Kidney capillary endothelial cell (primary cell): ENCODE measurements at regions not wholly inside any gene's neighbourhood (a gene's known extent, or its start where the extent isn't known, plus 50 kb on each side); places are given as distances from the start of the nearest gene placed in this dataset.
"Not testable (repeated sequence)": the region's sequence is repeated elsewhere in the genome, so short reads cannot be mapped to it uniquely, and the experiment has no call there.

Source experiments
- DNase-seq: peaks from one replicate; pipeline ENCODE4 v3.0.0-alpha.2; 2018; ENCODE audit warnings: low spot score

DNA sequence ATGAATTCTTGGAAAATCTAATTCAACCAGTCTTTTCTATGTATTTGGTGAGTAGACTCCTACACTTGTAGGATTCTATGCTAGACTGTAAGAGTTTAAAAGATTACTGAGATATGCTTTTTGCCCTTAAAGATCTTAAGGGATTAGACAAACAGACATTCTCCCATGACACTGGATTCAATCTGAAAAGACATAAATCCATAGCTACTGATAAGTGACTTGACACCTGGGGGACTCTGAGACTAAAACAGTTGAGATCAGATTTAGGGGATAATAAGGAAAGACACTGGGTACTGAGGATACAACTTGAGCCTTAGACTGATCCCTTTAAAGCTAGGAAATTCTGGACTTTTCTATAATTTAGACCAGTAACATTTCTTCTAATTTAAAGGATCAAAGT lies 1233.4 kb downstream of the XPNPEP1 start:
- no peak for DNase-seq

DNA sequence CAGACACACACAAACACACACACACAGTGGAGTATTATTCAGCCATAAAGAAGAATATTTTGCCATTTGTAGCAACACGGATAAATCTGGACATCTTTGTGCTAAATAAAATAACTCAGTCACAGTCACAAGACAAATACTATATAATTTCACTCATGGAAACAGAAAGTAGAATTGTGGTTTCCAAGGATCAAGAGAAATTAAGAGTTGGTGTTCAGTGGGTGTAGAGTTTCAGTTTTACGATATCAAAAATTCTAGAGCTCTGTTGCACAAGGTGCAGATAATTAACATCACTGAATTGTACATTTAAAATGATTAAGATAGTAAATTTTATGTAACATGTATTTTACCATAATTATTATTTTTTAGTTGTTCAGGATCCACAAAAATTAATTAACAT lies 1235.0 kb downstream of the XPNPEP1 start:
- no peak for DNase-seq

DNA sequence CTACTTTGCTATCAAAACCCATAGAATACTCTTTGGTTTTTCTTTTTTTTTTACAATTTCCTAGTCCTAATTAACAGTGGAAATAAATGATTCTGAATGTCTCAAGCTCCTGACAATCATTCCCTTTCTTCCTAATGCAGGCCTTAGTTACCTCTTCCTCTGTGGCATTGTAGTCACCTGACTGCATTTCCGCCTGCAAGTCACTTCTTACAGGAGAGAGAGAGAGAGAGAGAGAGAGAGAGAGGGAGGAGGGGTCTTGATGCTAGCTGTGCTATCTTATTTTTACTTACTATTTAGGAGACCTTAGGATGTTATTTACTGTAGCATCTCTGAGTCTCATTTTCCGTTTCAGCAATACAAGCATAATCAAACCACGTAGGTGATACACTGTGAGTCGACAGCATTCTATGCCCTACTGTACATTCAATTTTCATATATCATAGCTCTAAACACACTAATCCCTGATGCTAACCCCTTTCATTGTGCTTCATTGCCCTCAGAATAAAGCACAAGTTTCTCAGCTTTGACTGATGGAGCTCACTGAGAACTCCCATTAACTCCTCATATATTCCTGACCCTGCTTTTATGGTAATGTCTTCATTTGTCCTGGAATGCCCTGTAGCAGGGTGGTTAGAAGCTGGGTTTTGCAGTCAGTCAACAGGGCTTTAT lies 1237.3 kb downstream of the XPNPEP1 start:
- no peak for DNase-seq

- no peak for DNase-seq
Observed at GRCh38 chr10:108684431-108684830, 1238.9 kb downstream of the XPNPEP1 start.

DNA sequence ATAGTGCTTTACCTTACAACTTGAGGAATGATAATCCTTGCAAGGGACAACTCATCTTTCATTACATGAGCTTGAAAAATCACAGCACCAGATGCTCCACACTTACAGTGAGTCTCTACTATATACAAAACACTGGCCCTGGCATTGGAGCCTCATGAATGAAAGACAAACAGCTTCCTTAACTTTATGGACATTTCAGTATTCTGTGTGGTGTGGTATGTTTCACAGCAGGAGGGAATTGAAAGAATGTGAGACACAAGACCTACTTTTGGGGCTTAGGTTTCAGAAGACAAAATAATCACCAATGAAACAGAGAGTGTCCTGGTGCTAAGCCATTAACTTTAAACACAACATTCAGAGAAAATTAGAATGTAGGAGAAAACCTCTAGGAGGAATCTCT lies 1249.6 kb downstream of the XPNPEP1 start:
- DNase-seq: no peak

GRCh38 chr10:108663587-108663986 lies 1259.7 kb downstream of the XPNPEP1 start:
- no peak for DNase-seq

- no peak for DNase-seq
Observed at GRCh38 chr10:108662975-108663374, 1260.3 kb downstream of the XPNPEP1 start.

DNA sequence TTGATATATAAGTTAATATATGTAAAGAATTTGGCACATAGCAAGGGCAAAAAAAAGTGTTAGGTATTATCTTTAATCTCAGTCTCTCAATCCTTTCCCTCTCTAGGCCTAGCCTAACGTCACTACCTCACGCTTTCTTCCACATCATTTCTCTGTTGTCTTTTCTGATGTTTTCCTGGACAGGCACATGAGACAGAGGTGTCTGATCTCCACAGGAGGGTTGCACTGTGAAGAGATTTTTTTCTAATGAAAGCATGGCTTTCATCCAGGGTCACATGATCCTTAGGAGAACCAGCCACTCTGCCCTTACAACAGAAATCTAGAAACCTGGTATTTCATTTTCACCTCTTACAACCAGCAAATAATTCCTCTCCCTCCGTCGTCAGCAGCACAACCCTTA lies 1268.3 kb downstream of the XPNPEP1 start:
- no peak for DNase-seq

DNA sequence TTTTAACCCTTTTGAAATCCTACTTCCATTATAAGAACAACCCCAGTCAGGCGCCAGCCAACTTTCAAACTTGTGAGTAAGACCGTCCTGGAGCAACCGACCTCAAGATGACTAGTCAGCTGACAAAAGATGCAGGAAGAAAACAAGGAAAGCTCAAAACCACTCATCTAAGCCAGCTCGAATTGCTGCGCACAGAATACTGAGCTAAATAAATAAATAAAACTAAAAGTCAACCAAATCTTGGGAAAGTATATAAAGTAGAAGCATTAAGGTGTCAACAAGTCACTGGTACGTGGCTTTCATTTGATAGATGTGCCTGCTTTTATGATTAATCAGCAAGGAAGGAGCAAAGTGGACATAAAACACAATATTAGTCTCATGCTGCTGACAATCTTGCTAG lies 1269.8 kb downstream of the XPNPEP1 start:
- no peak for DNase-seq

- no peak for DNase-seq
Observed at GRCh38 chr10:108639010-108639409, 1284.3 kb downstream of the XPNPEP1 start.

- DNase-seq: no peak
Observed at GRCh38 chr10:108638225-108638624, 1285.1 kb downstream of the XPNPEP1 start.

DNA sequence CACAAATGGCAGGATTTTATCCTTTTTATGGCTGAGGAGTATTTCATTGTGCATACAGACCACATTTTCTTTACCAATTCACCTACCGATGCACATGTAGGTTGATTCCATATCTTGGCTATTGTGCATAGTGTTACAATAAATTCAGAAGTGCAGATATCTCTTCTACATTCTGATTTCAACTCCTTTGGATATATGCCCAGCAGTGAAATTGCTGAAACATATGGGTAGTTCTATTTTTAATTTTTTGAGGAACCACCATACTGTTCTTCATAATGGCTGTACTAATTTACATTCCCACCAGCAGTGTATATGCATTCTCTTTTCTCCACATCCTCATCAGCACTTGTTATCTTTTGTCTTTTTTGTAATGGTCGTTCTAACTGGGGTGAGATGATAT lies 1290.3 kb downstream of the XPNPEP1 start:
- no peak for DNase-seq

GRCh38 chr10:108632144-108632543 lies 1291.2 kb downstream of the XPNPEP1 start:
- no peak for DNase-seq

DNA sequence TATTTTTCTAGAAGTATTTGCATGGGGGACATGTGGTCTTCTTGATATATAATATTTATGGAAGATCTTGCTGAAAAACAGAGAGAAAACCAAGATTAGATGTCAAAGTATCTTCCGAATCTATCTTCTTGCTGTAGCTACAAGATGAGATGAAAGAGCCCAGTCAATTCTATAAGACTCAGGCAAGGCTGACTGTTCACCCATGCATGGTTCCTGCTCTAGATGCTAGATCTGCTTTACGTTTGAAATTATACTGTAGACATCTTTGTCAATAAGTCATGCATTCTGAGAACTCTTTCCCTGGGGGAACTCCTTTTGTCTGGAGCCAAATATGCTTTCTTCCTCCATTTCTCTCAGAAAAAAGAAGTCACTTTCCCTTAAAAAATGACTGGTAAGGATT lies 1292.0 kb downstream of the XPNPEP1 start:
- no peak for DNase-seq

DNA sequence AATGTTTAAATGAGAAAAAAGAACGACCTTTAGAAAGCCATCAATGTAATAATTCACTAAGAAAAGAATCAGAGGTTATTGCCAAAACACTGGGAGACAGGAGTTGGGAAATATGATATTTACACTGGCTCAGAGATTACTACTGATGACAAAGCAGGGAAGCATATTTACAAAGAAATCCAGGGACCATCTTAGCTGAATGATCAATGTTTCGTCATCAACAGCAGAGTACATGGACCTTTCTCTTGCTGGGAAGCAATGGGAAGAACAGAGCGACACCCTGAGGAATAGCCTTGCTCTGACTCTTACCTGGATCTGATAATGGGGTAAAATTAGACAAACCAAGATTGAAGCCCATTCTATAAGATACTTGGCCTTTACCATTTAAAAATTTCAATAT lies 1293.5 kb downstream of the XPNPEP1 start:
- DNase-seq: no peak

DNA sequence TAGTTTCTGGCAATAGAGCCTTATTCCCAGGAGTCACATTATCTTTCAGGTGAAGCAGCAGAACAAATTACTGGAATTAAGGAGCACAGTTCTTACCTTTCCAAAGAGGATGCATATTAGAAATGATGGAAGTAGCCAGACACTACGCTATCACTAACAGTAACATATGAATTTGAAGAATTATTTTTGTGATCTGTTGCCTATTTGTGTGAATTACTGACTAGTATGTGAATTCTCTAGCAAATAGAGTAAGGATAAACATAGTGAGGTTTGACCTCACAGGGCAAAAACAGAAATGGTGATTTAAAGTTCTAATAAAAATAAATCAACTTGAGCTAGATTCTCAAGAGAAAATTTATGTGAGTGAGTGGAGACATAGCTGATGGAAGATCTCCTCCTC lies 1299.3 kb downstream of the XPNPEP1 start:
- no peak for DNase-seq

DNA sequence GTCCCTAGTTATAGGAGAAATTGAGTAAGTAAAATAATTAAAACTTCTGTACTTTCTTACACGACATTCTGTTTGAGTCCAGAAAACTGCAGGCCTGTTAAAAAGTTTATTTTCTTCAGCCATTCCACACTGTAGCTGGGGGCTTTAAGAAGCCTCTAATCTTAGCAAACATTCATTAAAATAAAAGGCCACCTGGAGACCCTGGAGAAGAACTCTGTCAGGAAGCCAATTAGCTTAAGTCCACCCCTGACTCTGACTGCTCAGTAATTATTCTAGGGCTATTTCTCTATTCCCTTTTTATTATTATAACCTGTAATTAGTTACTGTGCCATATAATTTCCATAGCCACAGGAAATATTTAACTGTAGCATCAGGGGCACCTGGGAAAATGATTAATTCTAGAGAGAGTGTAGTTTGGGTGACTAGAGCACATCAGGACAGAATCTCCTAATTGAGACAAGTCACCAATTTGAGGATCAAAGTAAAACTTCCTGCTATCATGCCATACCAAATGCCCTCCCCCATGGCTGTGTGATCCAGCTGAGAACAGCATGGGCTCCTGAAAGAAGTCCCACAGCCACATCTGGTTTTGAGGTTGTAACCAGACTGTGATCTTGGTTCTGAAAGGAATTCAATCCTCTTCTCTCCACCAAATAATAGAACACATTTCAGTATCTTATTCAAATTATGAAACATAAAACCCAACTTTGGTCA lies 1302.3 kb downstream of the XPNPEP1 start:
- no peak for DNase-seq

DNA sequence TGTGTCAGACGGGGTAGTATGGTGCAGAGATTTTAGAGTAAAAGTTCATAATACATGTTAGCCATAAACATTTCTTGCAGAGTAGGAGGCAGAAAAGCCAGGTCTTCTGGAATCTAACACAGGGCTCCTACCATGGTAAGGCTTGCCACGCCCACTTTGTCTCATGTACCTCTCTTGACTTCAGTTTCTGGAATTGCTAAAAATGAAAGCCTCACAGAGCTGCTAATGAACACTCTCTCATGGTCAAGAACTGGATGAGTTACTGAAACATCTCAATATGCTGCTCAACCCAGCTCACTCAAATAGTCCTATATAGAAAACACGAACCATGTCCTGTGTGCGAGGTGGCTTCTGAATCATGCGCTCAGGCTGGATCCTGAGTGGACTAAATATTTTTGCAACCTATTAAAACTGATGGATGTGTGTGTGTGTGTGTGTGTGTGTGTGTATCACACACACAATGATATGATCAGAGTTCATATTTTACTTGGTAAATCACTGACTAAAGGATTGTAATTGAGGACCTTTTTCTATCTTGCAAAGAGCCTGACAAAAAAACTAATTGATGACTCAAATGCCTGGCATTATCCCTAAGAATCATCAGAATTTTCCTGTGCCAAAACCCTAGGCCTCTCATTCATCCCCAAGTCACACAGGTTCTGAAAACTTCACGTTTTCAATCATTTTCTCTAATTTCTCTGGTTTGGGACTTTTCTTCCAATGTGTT lies 1306.6 kb downstream of the XPNPEP1 start:
- no peak for DNase-seq

DNA sequence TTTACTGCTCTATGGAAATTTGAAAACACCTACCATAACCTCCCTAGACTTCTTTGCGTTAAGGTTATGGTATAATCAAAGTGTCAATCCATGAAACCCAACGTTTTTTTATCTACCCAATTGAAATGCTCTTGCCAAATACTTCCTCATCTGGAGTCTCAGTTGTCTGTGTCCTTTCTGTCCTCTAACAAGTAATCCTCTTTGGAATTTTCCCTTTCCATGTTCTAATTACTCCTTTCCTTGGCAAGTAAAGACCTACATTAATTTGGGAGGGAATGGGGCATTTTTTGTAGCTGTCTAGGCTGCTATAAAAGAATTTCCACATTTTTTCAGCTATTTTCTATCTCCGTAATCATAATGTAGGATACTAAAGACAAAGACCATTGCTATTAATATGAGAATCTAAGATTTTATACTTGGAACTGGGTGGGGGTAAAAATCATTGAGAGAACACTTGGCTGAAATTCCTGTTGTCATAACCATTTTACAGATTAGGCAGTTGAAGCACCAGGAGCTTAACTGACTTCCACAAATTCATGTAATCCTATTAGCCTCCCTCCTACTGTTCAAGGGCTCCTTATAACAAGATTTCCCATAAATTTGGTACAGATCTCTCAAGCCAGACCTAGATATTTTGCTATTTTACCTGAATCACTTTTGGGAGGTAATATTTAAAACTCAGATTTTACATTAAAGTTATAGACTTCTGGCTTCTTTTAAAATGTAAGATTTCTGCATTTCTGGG lies 1307.6 kb downstream of the XPNPEP1 start:
- DNase-seq: no peak

- no peak for DNase-seq
Observed at GRCh38 chr10:108612485-108612884, 1310.8 kb downstream of the XPNPEP1 start.

DNA sequence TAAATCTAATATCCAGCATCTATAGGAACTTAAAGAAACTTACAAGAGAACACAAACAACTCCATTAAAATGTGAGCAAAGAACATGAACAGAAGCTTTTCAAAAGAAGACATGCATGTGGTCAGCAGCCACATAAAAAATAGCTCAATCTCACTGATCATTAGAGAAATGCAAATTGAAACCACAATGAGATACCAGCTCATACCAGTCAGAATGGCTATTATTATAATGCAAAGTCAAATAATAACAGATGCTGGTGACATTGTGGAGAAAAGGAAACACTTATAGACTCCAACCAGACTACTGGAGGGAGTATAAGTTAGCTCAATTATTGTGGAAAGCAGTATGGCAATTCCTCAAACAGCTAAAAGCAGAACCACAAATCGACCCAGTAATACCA lies 1314.5 kb downstream of the XPNPEP1 start:
- DNase-seq: no peak

DNA sequence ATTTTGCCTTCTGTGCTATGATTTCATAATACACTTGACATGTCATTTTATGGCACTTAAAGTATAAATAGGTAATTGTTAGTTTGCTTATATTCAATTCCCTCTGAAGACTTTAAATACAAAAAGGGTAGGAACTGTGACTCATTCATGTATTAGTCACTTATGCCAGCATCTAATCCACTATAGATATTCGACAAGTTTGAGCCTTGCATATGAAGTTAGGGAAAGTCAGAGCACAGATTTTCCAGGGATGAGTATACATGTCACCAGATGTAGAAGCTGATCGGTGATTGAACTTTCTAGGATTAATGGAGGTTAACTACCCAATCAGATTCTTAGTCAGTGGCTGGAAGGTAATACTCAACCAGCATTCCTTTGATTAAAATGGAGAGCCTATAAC lies 1321.5 kb downstream of the XPNPEP1 start:
- DNase-seq: peak; percentile 53

DNA sequence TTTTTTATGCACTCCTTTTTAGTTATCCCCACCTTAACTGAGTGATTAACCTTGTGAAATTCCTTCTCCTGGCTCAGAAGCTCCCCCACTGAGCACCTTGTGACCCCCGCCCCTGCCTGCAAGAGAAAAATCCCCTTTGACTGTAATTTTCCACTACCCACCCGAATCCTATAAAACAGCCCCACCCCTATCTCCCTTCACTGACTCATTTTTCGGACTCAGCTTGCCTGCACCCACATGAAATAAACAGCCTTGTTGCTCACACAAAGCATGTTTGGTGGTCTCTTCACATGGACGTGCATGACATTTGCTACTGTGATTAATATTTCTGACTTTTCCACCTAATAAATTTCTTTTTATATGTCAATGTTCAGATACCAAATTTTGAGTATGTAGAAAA lies 1322.8 kb downstream of the XPNPEP1 start:
- not testable (repeated sequence) for DNase-seq
